NCI-H2081 (cell line): ENCODE measurements at regions not wholly inside any gene's neighbourhood (a gene's known extent, or its start where the extent isn't known, plus 50 kb on each side); places are given as distances from the start of the nearest gene placed in this dataset.

ENCODE experiments used
- DNase-seq, 2 experiments: peaks; one replicate each; lab custom pipeline; 2025; lab: John Stamatoyannopoulos, UW

- DNase-seq = peak in 1 of 2 experiments; percentile 35
Observed at GRCh38 chr14:44712024-44712815, 205.1 kb upstream of the FSCB start.

GRCh38 chr14:44701563-44702263 is 194.6 kb upstream of the FSCB start:
- DNase-seq = no peak

GRCh38 chr14:44700694-44701093 is 193.6 kb upstream of the FSCB start:
- no peak for DNase-seq

DNA sequence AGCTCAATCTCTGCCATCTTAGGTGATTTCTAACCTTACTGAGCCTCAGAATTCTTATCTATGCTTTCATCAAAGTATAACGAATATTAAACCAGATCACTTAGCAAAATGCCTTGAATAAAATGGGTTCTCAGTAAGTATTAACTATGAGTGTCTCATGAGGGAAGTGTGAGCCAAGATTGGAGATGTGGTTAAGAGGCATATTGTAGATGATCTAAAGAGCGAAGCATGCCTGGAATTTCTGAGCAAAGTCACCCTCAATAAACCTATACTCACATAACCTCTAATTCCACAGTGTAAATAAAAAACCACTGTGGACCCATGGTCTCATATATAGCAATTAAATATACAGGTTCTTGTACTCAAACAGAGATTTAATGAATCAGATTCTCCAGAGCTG is 193.1 kb upstream of the FSCB start:
- DNase-seq = no peak

GRCh38 chr14:44699391-44699790 is 192.3 kb upstream of the FSCB start:
- DNase-seq = no peak

DNA sequence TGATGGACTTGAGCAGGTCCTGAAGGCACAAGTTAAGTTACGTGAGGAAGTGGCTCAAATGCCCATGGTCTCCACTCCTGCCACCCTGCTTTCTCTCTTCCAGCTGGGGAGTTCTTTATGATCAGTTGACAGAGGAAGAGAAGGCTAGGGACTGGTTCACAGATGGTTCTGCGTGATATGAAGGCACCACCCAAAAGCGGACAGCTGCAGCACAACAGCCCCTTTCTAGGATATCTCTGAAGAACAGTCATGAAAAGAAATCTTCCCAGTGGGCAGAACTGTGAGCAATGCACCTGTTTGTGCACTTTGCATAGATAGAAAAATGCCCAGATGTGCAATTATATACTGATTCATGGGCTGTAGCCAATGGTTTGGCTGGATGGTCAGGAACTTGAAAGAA is 162.4 kb upstream of the FSCB start:
- no peak for DNase-seq

DNA sequence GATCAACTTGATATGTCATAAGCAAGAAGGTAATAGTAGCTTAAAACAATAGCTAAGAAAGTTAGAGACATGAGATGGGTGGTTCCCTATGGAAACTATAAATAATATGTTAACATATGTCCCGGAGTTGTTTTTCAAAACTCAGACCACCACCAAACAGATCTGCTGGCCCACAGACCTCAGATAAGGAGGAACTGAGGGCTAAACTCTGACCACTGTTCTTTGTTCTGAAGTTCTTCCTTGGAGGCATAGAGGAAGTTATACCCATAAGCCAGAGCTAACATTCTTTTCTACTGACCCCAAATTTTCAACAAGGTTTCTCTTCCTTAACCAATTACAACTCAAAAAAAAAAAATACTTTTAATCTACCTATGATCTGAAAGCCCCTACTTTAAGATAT is 156.1 kb upstream of the FSCB start:
- no peak for DNase-seq

DNA sequence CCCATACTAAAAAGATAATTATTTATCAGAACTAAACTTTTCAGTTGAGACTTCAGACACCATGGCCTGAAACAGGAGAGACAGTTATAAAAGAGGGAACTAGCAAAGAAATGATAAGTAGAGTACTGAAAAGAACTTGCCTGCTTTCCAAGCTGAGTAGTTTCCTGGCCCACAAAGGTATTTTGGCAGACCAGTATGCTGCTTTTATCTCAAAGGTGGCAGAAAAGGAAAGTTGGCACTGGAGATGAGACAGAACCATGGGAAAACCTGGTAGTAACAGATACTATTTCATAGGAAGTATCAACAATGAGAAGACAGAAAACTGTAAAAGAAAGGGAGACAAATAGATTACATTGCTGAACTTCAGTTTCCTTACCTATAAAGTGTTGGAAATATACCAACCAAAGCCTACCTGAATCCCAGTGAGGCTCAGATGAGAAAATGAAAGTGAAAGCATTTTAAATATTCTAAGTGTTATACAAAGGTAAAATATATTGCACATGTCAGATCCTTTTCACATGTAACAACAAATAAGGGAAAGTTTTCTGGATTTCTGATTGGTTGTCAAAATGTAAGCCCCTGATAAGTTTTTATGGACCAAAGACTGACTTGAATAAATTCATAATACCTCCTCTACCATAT is 155.3 kb upstream of the FSCB start:
- no peak for DNase-seq

DNA sequence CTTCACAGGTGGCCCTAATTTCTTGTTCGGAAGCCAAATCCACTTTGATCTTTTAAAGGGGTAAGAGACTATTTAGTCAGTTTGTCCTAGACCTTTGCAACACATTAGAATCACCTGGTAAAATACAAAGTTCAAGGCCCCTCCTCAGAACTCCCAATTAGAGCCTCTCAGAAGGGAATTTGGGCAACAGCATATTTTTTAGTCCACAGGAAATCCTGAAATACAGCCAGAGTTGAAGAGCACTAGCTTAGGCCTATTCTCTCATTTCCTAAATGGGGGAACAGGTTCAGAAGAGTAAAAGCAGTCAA is 151.3 kb upstream of the FSCB start:
- DNase-seq = no peak

GRCh38 chr14:44657696-44658388 is 150.8 kb upstream of the FSCB start:
- peak; percentile 67 to 82 for DNase-seq

DNA sequence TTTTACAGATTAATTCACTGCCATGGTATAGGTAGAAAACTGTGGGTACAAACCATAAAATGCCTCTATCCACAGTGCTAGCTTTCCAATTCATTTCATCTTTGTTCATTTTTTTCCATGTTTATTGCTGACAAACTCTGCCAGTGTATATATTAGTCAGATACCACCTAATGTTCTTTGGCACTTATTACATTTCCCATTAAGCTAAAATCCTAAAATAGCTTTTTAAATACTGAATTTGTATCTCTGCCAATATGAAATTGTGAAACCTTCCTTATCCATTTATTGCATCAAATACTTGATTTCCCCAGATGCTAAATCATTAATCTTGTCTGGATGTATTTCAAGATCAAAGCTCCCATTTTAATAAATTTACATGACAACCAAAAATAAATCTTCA is 150.1 kb upstream of the FSCB start:
- peak in 1 of 2 experiments; percentile 43 for DNase-seq

DNA sequence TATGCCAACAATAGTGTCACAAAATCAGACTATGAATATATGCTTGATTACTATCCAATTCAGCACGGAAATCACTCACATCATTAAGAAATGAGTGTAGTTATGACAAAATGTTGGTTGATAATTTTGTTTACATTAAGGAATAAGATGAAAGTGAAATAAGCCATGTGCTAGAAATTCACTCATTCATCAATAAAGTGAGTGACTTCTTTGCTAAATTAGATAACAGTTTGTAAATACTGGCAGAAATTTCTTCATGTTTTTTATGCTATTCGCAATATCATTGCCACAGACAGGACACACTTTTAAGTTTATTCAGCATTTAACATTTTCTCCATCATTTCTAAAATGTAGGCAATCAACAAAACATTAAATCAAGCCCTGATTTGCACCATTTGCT is 147.5 kb upstream of the FSCB start:
- DNase-seq = no peak

- no peak for DNase-seq
Observed at GRCh38 chr14:44653641-44654040, 146.6 kb upstream of the FSCB start.

- no peak for DNase-seq
Observed at GRCh38 chr14:44652640-44653039, 145.6 kb upstream of the FSCB start.

GRCh38 chr14:44649061-44649460 is 142.0 kb upstream of the FSCB start:
- no peak for DNase-seq

DNA sequence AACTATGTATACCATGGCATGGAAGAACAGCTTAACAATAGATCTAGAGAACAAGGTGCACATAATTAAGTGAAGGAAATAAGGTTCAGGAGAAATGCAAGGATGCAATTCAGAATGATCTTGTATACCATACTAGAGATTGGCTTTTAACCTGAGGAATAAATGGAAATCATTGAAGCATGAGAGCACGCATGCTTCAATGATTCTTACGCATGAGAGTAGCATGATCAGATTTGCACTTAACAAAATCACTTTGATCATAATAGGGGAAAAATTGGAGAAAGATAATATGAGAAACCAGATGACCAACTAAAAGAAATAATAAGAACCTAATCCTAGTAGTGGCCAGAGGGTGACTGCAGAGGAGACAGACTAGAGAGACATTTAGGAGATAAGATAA is 133.3 kb upstream of the FSCB start:
- DNase-seq = no peak

- DNase-seq = no peak
Observed at GRCh38 chr14:44639781-44640385, 132.8 kb upstream of the FSCB start.

GRCh38 chr14:44634692-44635091 is 127.6 kb upstream of the FSCB start:
- DNase-seq = no peak

DNA sequence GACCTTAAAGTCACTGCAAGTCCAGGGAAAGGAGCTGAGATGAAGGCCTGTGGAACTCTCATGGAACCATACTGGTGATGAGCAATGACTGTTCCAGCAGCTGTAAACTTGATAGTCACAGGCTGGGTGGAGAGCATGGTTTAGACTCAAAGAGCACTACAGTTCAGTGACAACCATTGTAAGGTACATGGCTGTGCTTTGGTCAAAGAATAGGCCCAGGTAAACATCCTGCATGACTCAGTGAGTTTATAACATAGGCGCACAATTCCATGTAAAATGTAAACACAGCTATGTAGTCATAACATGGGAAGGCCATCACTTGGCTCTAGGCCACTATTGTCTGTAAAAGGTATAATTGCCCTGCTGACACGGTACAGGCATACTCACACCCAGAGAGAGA is 119.3 kb upstream of the FSCB start:
- DNase-seq = no peak

GRCh38 chr14:44625098-44625497 is 118.0 kb upstream of the FSCB start:
- DNase-seq = no peak

DNA sequence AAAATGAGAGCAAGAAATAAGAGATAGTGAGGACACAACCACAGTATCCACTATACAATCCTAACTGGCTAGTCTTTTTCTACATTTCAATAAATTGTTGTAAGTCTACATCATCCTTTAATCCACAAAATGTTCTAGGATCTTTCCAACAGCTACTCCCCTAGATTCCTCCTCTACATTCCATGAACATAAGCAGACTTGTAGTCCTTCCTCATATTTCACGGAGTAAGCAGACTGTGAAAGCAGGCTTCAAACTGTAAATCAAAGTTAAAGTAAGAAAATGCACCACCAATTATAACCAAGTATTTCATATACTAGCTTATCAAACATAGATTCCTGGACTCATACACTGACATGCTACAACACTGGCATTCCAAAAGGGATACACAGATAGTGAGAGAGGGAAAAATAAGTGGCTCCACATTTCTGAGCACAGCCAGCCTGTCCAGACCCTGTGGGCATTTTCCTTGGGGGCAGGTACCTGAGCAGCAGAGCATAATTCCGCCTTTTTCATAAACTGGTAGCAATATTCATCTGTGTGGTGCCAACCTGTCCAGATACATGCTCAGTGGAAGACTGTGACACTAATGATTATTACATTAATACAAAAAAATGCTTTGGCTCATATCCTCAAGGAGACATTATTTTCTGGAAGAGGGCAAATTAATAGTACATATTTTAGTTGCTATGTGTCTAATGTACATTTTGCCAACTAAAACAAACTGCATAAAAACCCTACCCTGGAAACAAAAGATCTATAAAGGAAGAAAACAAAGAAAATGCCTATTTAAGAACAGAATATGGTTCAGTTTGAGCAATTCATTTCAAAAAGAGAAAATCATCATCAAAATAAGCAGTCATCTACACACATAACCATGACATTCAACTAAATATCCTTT is 113.3 kb upstream of the FSCB start:
- DNase-seq = no peak
